ENCODE measurements at regions not wholly inside any gene's neighbourhood (a gene's known extent, or its start where the extent isn't known, plus 50 kb on each side); places are given as distances from the start of the nearest gene placed in this dataset.

DNA sequence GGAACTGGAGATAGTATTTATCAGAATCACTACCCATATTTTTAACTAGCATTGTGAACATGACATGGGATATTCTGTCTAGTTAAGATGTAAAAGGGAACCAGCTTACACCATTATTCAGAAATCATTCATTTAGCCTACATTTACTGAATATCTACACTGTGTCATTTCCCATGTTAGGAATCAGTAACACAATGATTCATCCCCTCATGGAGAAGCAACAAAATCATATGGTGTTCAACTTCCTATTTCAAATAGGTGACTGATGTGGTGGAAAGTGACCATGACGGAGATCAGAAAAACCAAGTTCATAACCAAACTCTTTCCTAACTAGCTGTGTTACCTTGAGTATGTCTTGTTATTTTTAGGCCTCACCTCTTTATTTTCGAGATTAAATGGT is 550.0 kb upstream of the TUSC1 start:
- Histone ChIP-seq H3K79me2 (ENCODE audit: insufficient read depth, low read length) (no peaks in the 10 kb centered on the region), H3K9me3 (ENCODE audit: low read length) (no peaks in the 10 kb centered on the region), H3K9me2 (ENCODE audit: low read depth, low read length) (no peaks in the 10 kb centered on the region), H3F3A (ENCODE audit: insufficient read depth, low read length) (no peaks in the 10 kb centered on the region), H3K27ac (ENCODE audit: low read depth, low read length, poor library complexity, severe bottlenecking) (no peak overlapping the region), H3K27me3 (ENCODE audit: insufficient read depth, low read length) (no peaks in the 10 kb centered on the region), H3K4me1 (ENCODE audit: insufficient read depth, low read length, severe bottlenecking) (no peaks in the 10 kb centered on the region), H4K20me1 (ENCODE audit: insufficient read depth, low read length) (no peaks in the 10 kb centered on the region), H3K4me3 (ENCODE audit: low read depth, low read length, poor library complexity, severe bottlenecking) (no peak overlapping the region), H3K36me3 (ENCODE audit: insufficient read depth, low read length) (no peaks in the 10 kb centered on the region), H3K9ac (ENCODE audit: low read length) (no peak overlapping the region), H2AFZ (ENCODE audit: low read length) (no peak overlapping the region), H3K4me2 (ENCODE audit: low read length) (no peak overlapping the region)
- TF ChIP-seq, protein P1, sequence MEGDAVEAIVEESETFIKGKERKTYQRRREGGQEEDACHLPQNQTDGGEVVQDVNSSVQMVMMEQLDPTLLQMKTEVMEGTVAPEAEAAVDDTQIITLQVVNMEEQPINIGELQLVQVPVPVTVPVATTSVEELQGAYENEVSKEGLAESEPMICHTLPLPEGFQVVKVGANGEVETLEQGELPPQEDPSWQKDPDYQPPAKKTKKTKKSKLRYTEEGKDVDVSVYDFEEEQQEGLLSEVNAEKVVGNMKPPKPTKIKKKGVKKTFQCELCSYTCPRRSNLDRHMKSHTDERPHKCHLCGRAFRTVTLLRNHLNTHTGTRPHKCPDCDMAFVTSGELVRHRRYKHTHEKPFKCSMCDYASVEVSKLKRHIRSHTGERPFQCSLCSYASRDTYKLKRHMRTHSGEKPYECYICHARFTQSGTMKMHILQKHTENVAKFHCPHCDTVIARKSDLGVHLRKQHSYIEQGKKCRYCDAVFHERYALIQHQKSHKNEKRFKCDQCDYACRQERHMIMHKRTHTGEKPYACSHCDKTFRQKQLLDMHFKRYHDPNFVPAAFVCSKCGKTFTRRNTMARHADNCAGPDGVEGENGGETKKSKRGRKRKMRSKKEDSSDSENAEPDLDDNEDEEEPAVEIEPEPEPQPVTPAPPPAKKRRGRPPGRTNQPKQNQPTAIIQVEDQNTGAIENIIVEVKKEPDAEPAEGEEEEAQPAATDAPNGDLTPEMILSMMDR (IDR thresholded peaks at IDR 0.05; ENCODE audit: low read length), result no peak
- TF ChIP-seq EZH2 (IDR thresholded peaks at IDR 0.05; ENCODE audit: borderline replicate concordance, low read length), result no peak

DNA sequence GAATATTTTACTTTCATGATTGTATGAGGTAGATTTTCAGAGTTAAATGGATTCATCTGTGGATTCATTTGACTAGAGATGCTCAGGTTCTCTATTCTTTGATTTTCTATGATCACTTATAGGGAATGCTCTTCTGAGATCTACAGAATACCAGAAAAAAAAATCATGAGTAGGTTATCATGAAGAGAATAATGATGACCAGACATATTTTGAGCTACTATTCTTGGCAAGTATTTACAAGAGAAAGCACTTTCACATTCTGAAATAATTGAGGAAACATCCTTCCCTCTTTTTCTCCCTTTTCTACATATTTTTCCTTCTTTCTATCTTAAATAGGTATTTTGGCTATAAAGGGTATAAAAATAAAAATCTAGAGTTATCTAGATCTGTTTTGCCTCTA is 543.0 kb upstream of the TUSC1 start:
- H3K4me2 ChIP-seq (ENCODE audit: low read length), result no peak overlapping the region

DNA sequence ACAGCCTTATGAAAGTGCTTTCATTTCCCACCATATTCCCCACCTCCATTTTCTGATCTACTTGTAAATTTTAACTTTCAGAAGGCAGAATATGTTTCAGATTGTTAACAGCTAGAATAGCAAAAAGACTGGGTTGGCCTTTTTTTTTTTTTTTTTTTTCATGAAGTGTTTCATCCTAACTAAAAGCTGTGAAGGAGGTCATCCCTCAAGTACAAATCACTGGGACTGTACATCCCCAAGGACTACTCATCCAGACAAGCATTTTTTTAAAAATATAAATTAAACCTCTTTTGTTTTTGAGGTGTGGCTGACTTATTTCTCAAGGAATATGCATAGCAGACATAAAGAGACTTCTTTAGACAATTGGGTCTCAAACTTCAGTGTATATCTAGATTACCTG is 542.1 kb upstream of the TUSC1 start:
- Histone ChIP-seq H3K27ac (ENCODE audit: low read depth, low read length, poor library complexity, severe bottlenecking) (no peak overlapping the region), H3K79me2 (ENCODE audit: insufficient read depth, low read length) (no peaks in the 10 kb centered on the region), H3K36me3 (ENCODE audit: insufficient read depth, low read length) (no peaks in the 10 kb centered on the region), H3K9ac (ENCODE audit: low read length) (no peak overlapping the region), H3K4me3 (ENCODE audit: low read depth, low read length, poor library complexity, severe bottlenecking) (no peak overlapping the region), H2AFZ (ENCODE audit: low read length) (no peak overlapping the region), H3K27me3 (ENCODE audit: insufficient read depth, low read length) (no peaks in the 10 kb centered on the region), H3K9me3 (ENCODE audit: low read length) (no peaks in the 10 kb centered on the region), H3K9me2 (ENCODE audit: low read depth, low read length) (no peaks in the 10 kb centered on the region), H3K4me2 (ENCODE audit: low read length) (no peak overlapping the region), H3F3A (ENCODE audit: insufficient read depth, low read length) (no peaks in the 10 kb centered on the region), H3K4me1 (ENCODE audit: insufficient read depth, low read length, severe bottlenecking) (no peaks in the 10 kb centered on the region), H4K20me1 (ENCODE audit: insufficient read depth, low read length) (no peaks in the 10 kb centered on the region)
- TF ChIP-seq EZH2 (IDR thresholded peaks at IDR 0.05; ENCODE audit: borderline replicate concordance, low read length), result no peak
- TF ChIP-seq, protein P1 (IDR thresholded peaks at IDR 0.05; ENCODE audit: low read length), result no peak

More for the DNA sequence above, 543.0 kb upstream of the TUSC1 start:
- Histone ChIP-seq H2AFZ (ENCODE audit: low read length) (no peak overlapping the region), H4K20me1 (ENCODE audit: insufficient read depth, low read length) (no peaks in the 10 kb centered on the region), H3K9me3 (ENCODE audit: low read length) (no peaks in the 10 kb centered on the region), H3K27me3 (ENCODE audit: insufficient read depth, low read length) (no peaks in the 10 kb centered on the region), H3K79me2 (ENCODE audit: insufficient read depth, low read length) (no peaks in the 10 kb centered on the region), H3F3A (ENCODE audit: insufficient read depth, low read length) (no peaks in the 10 kb centered on the region), H3K27ac (ENCODE audit: low read depth, low read length, poor library complexity, severe bottlenecking) (no peak overlapping the region), H3K9ac (ENCODE audit: low read length) (no peak overlapping the region), H3K4me1 (ENCODE audit: insufficient read depth, low read length, severe bottlenecking) (no peaks in the 10 kb centered on the region), H3K4me3 (ENCODE audit: low read depth, low read length, poor library complexity, severe bottlenecking) (no peak overlapping the region), H3K9me2 (ENCODE audit: low read depth, low read length) (no peaks in the 10 kb centered on the region), H3K36me3 (ENCODE audit: insufficient read depth, low read length) (no peaks in the 10 kb centered on the region)
- TF ChIP-seq EZH2 (IDR thresholded peaks at IDR 0.05; ENCODE audit: borderline replicate concordance, low read length), result no peak

DNA sequence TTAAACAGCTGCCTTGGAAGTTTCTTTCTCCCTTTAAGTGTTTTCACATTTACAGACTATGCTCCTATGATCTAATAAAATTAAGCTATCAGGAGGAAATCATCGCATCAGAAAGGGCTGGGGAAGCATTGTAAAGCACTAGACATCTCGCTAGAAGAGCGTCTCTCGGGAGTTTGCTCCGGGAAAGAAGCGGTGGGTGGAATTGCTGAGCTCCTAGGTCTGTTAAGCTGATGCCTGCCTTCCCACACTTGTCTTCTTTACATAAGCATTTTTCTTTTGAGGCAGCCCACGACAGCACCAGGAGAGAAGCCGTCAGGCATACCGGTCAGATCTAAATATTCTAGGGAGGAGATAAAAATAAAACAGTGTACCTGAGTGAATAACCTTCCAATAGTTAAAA is 541.7 kb upstream of the TUSC1 start:
- Histone ChIP-seq H3K9ac (ENCODE audit: low read length) (no peak overlapping the region), H3K9me3 (ENCODE audit: low read length) (no peaks in the 10 kb centered on the region), H3K27ac (ENCODE audit: low read depth, low read length, poor library complexity, severe bottlenecking) (no peak overlapping the region), H3K36me3 (ENCODE audit: insufficient read depth, low read length) (no peaks in the 10 kb centered on the region), H4K20me1 (ENCODE audit: insufficient read depth, low read length) (no peaks in the 10 kb centered on the region), H3K9me2 (ENCODE audit: low read depth, low read length) (no peaks in the 10 kb centered on the region), H3K79me2 (ENCODE audit: insufficient read depth, low read length) (no peaks in the 10 kb centered on the region), H2AFZ (ENCODE audit: low read length) (no peak overlapping the region), H3F3A (ENCODE audit: insufficient read depth, low read length) (no peaks in the 10 kb centered on the region), H3K4me2 (ENCODE audit: low read length) (no peak overlapping the region), H3K4me1 (ENCODE audit: insufficient read depth, low read length, severe bottlenecking) (no peaks in the 10 kb centered on the region), H3K27me3 (ENCODE audit: insufficient read depth, low read length) (no peaks in the 10 kb centered on the region), H3K4me3 (ENCODE audit: low read depth, low read length, poor library complexity, severe bottlenecking) (no peak overlapping the region)
- no peak for TF ChIP-seq EZH2 (IDR thresholded peaks at IDR 0.05; ENCODE audit: borderline replicate concordance, low read length)
- TF ChIP-seq, protein P1 (IDR thresholded peaks at IDR 0.05; ENCODE audit: low read length), result no peak
